Peyer's patch (tissue), 4 donors: ENCODE measurements at regions not wholly inside any gene's neighbourhood (a gene's known extent, or its start where the extent isn't known, plus 50 kb on each side); places are given as distances from the start of the nearest gene placed in this dataset.

Experiments
- CTCF ChIP-seq, 6 experiments: fragments of 450-650 bp in 4 of 6; fragments of 200-600 bp in 2 of 6; sonication (generic) in 1 of 6; IDR thresholded peaks; one replicate each; pipeline ENCODE4 v1.5.1; 2017 to 2019; ENCODE audit warnings: antibody characterized with exemption in 6 of 6, mild to moderate bottlenecking in 3 of 6, moderate library complexity in 1 of 6
- POLR2A ChIP-seq, 2 donors: fragments of 450-650 bp; IDR thresholded peaks; one replicate each; pipeline ENCODE4 v1.5.1; 2017; ENCODE audit warnings: antibody characterized with exemption in 2 of 2, mild to moderate bottlenecking in 2 of 2, moderate library complexity in 2 of 2

GRCh38 chr6:169850746-169851145 lies 99.3 kb downstream of the ERMARD start:
- TF ChIP-seq CTCF (IDR thresholded peaks at IDR 0.05) (no peak), POLR2A (IDR thresholded peaks at IDR 0.05) (no peak)
